Stimulated activated CD8-positive, alpha-beta memory T cell treated with anti-CD3 and anti-CD28 coated beads, Interleukin-7, amount 100 ng/mL, for 48 hours (primary cell): ENCODE measurements at regions not wholly inside any gene's neighbourhood (a gene's known extent, or its start where the extent isn't known, plus 50 kb on each side); places are given as distances from the start of the nearest gene placed in this dataset.

Experiments
- DNase-seq, 2 donors: peaks; one replicate each; pipeline ENCODE4 v3.0.0-alpha.2; 2020; ENCODE audit warnings: low read depth in 1 of 2; ENCODE audit errors: extremely low read depth in 1 of 2

DNA sequence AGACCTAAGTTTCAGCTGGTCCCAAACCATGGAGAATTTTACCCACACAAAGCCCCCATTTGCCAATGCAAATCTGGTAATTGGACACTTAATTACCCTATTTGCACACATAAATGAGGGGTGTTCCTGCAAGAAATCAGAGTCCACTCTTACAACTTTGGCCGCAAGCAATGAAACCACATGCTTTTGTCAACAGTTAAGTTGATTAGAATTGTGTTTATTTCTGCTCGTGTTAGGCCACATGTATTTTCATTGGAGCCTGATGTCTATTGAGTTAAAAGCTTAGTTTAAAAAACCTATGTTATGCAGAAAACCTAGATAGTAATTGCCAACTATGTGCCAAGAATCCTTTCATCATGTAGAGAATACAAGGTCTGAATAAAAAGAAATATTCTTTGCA is 153.8 kb upstream of the CMC1 start:
- no peak for DNase-seq

DNA sequence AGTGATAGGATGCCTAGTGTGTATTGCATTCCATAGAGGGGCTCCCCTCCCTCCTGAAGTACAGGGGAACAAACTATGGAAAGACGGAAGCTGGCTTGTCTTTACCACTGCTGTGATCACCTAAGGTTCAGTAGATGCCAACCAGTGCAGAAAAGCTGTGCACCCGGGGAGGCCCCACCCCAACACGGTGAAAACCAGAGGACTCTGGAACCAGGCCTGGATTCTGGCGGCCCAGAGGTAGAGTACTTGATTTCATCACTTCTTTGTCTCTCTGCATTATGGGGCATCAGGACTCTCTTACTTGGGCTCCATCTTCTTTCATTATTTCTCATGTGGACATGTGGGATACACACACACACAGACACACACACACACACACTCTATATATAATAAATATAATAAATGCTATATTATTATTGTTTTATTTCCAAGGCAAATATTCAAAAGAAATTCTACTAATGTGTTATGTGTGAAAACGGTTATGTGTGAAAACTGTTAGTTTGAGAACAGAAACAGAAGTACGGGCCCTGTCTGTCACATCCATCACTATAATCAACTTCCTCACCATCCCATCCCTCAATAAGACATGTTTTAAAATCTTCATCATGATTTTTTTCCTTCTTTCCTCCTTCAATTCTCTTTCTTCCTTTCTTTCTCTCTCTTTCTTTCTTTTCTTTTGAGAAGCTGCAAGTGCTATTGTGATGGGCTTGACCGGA is 152.4 kb upstream of the CMC1 start:
- no peak for DNase-seq

- DNase-seq, result no peak
Observed at GRCh38 chr3:28089527-28089897, 151.9 kb upstream of the CMC1 start.

GRCh38 chr3:28099296-28099695 is 142.1 kb upstream of the CMC1 start:
- no peak for DNase-seq

DNA sequence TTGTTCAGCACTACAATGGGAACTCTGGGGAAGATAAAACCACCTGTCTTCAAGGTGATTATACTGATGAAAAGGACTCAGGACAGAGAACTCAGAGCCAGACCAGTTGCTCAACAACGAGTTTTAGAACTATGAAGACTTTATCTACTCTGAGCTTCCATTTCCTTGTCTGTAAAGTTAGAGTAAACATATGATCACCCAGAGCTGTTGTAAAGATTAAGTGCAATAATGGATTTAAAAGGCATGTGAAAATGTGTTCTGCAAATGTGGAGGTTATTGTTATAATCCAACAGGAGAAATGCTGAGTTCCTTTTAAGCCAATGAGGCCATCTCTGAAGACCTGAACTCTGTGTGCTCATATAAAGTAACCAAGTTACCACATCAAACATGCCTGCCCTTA is 139.7 kb upstream of the CMC1 start:
- DNase-seq, result no peak

DNA sequence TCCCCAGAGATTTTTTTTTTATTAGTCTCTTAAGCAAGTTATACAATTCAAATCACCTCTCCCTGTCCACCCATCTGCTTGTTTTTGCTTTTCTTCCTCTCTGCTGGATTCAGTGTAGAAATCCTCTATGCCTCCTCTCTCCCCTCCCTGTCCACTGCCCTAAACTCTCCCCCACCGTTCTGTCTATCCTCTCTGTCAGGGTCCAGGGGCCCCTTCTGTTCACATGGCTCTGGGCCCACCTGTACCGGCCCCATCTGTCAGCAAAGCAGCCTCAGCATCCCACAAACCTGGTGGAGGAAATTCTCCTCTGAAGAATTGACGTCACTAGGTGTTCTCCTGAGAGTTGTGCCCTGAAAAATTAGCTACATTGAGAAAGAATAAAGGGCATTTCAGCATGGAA is 137.6 kb upstream of the CMC1 start:
- no peak for DNase-seq

DNA sequence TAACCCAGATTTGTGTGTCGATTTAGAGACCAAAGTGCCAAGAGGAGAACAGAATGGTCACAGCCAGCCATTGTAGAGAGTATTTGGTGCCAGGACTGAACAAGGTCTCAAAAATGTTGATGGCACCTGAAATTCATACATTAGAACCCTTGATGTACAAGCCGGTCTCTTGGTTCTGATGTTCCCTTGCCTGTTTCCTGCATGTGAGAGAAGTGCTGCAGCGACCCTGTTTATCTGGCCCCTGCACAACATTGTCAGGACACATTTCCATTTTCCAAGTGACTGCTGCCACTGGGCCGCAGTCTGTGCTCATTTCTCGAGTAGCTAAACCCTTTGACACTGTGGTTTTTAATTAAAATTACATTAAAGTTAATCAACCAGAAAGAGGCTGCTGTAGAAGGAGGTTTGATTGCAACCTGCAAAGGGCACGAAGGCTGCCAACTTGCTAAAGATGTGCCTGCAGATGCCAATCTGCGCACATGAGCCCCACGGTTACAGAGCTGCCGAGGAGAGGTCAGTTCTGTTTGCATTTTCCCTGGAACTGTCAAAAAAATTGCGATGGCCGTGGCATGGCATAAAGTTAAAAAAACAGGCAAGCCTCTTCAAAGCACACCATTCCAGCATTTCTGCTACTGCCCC is 136.4 kb upstream of the CMC1 start:
- no peak for DNase-seq

GRCh38 chr3:28109829-28110228 is 131.6 kb upstream of the CMC1 start:
- DNase-seq, result no peak

DNA sequence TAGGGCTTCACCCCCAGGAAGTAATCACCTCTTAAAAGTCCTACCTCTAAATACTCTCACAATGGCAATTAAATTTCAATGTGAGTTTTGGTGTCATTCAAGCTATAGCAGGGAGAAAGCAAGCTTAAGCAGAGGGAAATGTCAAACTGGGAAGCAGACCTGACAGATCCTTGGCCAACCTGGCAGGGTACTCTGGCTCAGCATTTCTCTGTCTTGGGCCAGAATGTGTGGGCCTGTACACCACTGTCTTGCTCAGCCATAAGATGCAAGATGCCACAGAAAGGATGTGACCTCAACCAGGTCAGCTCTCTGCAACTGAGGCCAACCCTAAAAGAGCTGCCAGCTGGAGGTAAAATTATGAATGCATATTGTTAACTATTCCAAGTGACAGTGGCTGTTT is 130.6 kb upstream of the CMC1 start:
- no peak for DNase-seq

DNA sequence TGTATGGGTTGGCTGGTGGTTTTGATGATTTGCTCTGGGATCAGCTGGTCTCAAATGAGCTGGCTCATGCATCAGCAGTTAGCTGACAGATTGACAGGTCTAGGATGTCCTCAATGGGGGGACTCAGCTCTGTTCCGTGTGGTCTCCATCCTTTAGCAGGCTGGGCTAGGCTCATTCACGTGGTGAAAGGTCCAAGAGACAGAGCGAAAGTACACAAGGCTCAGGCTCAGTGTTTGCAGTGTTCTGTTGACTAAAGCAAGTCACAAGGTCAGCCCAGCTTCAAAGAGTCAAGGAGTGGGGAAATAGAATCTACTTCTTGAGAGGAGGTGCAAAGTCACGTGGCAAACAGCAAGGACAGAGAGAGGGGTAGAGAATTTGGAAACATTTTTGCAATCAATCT is 126.5 kb upstream of the CMC1 start:
- DNase-seq, result no peak

DNA sequence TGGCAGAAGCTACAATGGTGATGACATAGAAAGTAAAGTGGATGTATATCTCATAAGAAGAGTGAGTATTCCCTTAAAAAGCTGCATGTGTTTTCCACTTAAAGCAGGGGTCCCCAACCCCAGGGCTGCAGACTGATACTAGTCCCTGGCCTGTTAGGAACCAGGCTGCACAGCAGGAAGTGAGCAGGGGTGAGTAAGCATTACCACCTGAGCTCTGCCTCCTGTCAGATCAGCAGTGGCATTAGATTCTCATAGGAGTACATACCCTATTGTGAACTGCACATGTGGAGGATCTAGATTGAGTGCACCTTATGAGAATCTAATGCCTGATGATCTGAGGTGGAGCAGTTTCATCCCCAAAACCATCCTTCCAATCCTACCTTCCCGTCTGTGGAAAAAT is 126.1 kb upstream of the CMC1 start:
- DNase-seq, result no peak

DNA sequence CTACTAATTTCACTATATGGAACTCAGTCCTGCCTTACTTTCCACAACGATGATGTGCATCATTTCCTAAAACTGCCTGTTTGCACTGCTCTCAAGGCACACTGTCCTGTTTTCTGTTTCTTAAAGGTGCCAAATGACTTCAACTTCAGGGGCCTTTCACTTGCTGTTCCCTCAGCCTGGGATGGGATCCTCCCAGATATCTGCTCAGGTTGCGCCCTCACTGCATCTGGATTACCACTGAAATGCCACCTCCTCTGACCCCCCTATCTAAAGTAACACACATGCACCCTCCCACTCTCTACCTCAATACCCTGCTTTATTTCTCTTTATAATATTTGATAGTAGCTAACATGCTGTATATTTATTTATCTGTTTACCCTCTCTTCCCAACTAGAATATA is 123.8 kb upstream of the CMC1 start:
- no peak for DNase-seq

DNA sequence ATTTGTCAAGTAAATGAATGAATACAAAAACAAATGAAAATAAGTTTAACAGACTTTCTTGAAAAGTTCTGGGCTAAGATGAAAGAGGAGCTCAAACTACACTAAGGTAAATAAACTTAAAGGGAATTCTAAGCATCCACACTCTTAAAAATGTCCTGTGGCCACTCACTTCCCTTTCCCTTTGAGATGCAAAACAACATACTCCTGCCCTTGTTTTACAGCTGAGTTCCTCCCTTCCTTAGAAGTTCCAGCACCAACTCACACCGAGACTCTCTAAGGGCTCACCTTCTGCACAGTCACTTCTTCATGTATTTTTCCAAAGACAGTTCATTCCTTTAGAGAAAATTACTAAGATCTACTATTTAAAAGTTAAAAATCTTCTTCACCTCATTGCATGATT is 123.3 kb upstream of the CMC1 start:
- no peak for DNase-seq

- DNase-seq, result no peak
Observed at GRCh38 chr3:28122227-28122626, 119.2 kb upstream of the CMC1 start.

DNA sequence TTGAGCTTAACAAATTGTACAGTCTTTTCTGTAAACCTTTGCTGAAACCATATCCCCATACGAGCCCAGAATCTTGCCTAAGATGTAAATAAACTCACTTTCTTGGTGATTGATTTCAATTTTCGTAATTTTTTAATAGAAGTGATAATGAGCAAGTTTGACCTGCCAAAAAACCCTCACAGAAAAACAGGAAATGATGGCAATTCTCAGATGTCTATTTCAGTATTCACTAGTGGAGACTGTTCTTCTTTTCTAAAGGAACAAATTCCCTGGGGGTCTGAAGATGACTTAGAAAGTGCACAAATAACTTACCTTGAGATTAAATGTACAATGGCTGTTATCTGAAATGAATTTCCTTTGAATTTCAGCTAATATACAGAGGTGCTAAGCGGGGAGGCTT is 116.5 kb upstream of the CMC1 start:
- no peak for DNase-seq

DNA sequence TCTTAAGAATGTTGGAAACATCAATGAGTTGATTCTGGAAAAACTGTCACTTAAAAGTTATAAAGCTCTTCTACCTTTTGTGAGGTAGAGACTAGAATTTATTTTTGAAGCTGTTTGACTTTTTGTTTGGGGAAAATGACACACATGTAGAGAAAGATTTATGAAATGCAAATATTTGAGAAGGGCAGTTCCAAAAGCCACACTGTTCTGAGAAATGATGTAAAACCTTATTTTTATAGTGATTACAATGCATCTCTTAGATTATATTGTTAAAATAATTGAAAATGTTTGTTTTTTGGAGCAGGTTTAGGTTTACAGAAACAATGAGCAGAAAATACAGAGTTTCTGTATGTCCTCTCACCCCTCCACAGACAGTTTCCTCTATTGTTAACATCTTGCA is 116.1 kb upstream of the CMC1 start:
- DNase-seq, result no peak

DNA sequence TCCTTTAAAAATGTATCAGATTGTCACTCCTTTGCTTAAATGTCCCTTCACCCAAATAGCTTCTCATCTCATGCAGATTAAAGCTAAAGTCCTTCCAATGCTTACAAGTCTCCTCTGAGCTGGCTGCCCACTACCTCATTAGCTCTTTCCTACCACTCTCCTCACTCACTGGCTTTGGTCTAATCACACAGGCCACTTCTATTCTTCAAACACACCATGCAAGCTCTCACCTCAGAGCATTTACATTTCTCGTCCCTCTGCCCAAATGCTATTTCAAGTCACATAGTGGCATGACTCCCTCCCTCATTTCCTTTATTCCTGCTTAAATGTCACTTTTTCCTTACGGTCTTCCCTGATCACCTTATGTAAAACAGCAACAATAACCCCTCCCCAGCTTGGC is 110.6 kb upstream of the CMC1 start:
- no peak for DNase-seq

DNA sequence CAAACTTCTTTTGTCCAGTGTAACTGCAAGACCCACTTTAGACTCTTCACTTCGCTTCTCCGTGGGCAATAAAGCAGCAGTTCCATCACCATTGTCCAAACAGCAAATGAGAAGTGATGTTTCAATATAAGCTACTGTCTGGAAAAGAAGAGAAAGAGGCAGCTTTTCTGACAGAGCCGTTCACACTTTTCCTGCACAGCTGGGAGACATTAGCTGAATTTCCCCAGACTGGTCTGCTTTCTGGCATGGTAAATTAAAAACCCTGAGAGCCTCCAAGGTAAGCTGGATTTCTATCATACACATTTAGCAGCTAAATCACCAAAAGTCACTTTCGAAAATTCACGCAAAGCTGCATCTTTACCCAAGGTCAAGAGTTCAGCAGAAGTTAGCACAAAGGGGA is 108.5 kb upstream of the CMC1 start:
- no peak for DNase-seq

- DNase-seq, result no peak
Observed at GRCh38 chr3:28134198-28134597, 107.2 kb upstream of the CMC1 start.

DNA sequence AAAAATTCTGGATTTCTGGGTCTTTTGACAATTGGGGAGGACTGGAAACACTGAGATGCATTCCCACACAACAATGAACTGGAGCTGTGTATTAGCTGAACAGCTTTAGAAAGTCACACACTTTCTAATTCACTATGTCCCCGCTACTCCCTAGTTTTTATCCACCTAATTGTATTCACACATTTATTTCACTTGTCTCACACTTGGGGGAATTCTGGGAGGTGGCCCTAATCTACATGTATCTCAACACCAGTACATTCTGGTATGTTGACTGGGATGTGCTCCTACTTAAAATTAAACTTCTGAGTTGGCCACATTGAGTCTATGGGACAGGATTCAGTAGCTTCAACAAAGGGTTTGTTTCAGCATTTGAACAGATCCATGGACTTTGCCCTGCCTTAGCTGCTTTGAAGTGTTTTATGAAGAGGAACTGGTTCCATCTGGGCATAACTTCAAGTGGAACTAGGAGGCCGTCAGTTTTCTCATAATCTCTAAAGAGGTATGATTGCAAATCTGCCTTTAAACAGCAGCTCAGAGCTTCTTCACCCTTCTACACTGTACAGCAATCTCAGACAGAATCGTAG is 106.5 kb upstream of the CMC1 start:
- no peak for DNase-seq

DNA sequence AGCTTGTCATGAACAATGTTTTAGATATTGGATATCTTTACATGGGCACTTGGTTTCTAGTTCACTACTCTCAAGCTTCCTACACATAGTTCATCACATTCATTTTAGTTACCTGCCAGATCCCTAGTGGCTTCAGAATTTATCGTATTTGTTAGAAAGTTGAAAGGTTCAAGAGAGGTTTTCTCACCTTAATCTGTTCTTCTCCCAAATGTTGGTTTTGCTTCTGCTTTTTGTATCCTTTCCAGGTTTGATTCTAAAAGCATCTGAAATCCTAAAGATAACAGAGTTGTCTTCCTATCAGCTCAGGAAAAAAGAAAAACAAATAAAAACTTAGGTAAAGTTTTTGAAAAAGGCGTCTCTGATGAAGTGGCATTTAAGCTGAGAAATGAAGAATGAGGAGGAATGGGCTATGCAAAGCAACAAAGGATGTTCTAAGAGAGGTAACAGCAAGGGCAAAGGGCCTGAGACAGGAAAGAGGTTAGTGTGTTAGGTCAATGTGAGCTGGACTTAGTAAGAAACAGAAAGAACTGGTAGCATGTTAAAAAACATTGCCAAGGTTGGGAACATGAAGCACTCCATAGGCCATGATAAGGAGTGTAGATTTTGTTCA is 104.7 kb upstream of the CMC1 start:
- DNase-seq, result no peak

DNA sequence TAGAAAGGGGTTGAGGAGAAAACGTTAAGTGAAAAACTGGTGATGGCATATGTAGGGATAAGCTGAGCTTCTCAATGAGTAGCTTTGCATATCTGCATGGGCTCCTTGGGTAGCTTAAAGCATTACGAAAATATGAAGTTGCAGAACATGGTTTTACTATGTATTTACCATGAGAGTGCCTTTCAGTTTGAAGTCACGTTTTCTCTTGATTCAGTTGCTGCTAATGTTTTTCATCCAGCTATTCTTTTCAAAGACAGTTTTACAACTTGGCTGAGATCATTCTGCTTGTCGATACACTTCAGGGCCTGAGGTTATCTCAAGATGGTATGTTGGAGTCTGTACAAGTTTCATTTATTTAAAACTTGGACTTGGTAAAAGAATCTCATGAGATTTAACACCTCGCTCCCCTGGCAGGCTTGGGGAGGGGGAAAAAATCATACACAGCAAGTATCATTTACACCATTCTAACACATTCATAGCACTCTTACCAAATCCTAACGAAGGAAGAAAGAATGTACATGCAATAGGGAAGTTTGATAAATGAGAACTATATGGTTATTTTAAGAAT is 103.3 kb upstream of the CMC1 start:
- no peak for DNase-seq
